ENCODE measurements at regions not wholly inside any gene's neighbourhood (a gene's known extent, or its start where the extent isn't known, plus 50 kb on each side); places are given as distances from the start of the nearest gene placed in this dataset.

- ATAC-seq: no peak
- no peak overlapping the region for H3K4me3 Mint-ChIP-seq
- DNase-seq: no peak
- H3K36me3 Mint-ChIP-seq (ENCODE audit: low read depth): no peaks in the 10 kb centered on the region
- H3K27me3 Mint-ChIP-seq: no peaks in the 10 kb centered on the region
- H3K4me1 Mint-ChIP-seq: no peaks in the 10 kb centered on the region
- no peaks in the 10 kb centered on the region for H3K9me3 ChIP-seq (ENCODE audit: control insufficient read depth, low read length, poor library complexity, severe bottlenecking)
- H3K27ac Mint-ChIP-seq: no peak overlapping the region
These were observed 1612.1 kb upstream of the GOT2 start for GRCh38 chr16:60346256-60346655.

GRCh38 chr16:60337671-60338070 lies 1603.6 kb upstream of the GOT2 start:
- H3K27me3 Mint-ChIP-seq: no peaks in the 10 kb centered on the region
- H3K4me1 Mint-ChIP-seq: no peaks in the 10 kb centered on the region
- no peaks in the 10 kb centered on the region for H3K9me3 ChIP-seq (ENCODE audit: control insufficient read depth, low read length, poor library complexity, severe bottlenecking)
- ATAC-seq (no peak), DNase-seq (no peak)
- no peaks in the 10 kb centered on the region for H3K36me3 Mint-ChIP-seq (ENCODE audit: low read depth)
- H3K27ac Mint-ChIP-seq: no peak overlapping the region
- no peak overlapping the region for H3K4me3 Mint-ChIP-seq

GRCh38 chr16:60331168-60331567 lies 1597.1 kb upstream of the GOT2 start:
- H3K27me3 Mint-ChIP-seq: no peaks in the 10 kb centered on the region
- no peak for ATAC-seq
- no peak for DNase-seq

GRCh38 chr16:60329108-60329507 lies 1595.0 kb upstream of the GOT2 start:
- Mint-ChIP-seq H3K36me3 (ENCODE audit: low read depth) (no peaks in the 10 kb centered on the region), H3K4me1 (no peaks in the 10 kb centered on the region), H3K27me3 (no peaks in the 10 kb centered on the region)

More at GRCh38 chr16:60331168-60331567, 1597.1 kb upstream of the GOT2 start:
- no peak overlapping the region for H3K4me3 Mint-ChIP-seq
- H3K4me1 Mint-ChIP-seq: no peaks in the 10 kb centered on the region
- no peaks in the 10 kb centered on the region for H3K9me3 ChIP-seq (ENCODE audit: control insufficient read depth, low read length, poor library complexity, severe bottlenecking)
- H3K27ac Mint-ChIP-seq: no peak overlapping the region
- H3K36me3 Mint-ChIP-seq (ENCODE audit: low read depth): no peaks in the 10 kb centered on the region

GRCh38 chr16:60328152-60328551 lies 1594.0 kb upstream of the GOT2 start:
- H3K27me3 Mint-ChIP-seq: no peaks in the 10 kb centered on the region
- ATAC-seq: no peak
- no peak for DNase-seq

More at GRCh38 chr16:60329108-60329507, 1595.0 kb upstream of the GOT2 start:
- H3K4me3 Mint-ChIP-seq: no peak overlapping the region
- H3K9me3 ChIP-seq (ENCODE audit: control insufficient read depth, low read length, poor library complexity, severe bottlenecking): no peaks in the 10 kb centered on the region
- DNase-seq (no peak), ATAC-seq (no peak)
- no peak overlapping the region for H3K27ac Mint-ChIP-seq

GRCh38 chr16:60318486-60318885 lies 1584.4 kb upstream of the GOT2 start:
- H3K9me3 ChIP-seq (ENCODE audit: control insufficient read depth, low read length, poor library complexity, severe bottlenecking): no peaks in the 10 kb centered on the region
- Mint-ChIP-seq H3K36me3 (ENCODE audit: low read depth) (no peaks in the 10 kb centered on the region), H3K27me3 (no peaks in the 10 kb centered on the region), H3K4me1 (no peaks in the 10 kb centered on the region), H3K4me3 (no peak overlapping the region), H3K27ac (no peak overlapping the region)
- DNase-seq: no peak
- ATAC-seq: no peak

More at GRCh38 chr16:60328152-60328551, 1594.0 kb upstream of the GOT2 start:
- no peaks in the 10 kb centered on the region for H3K9me3 ChIP-seq (ENCODE audit: control insufficient read depth, low read length, poor library complexity, severe bottlenecking)
- Mint-ChIP-seq H3K4me1 (no peaks in the 10 kb centered on the region), H3K36me3 (ENCODE audit: low read depth) (no peaks in the 10 kb centered on the region), H3K27ac (no peak overlapping the region), H3K4me3 (no peak overlapping the region)

GRCh38 chr16:60310846-60311445 lies 1576.8 kb upstream of the GOT2 start:
- Mint-ChIP-seq H3K27ac (no peak overlapping the region), H3K4me1 (no peaks in the 10 kb centered on the region), H3K36me3 (ENCODE audit: low read depth) (no peaks in the 10 kb centered on the region), H3K4me3 (no peak overlapping the region), H3K27me3 (no peaks in the 10 kb centered on the region)
- ATAC-seq (no peak), DNase-seq (no peak)
- no peaks in the 10 kb centered on the region for H3K9me3 ChIP-seq (ENCODE audit: control insufficient read depth, low read length, poor library complexity, severe bottlenecking)

GRCh38 chr16:60304720-60305119 lies 1570.6 kb upstream of the GOT2 start:
- H3K27me3 Mint-ChIP-seq: no peaks in the 10 kb centered on the region
- H3K4me1 Mint-ChIP-seq: no peaks in the 10 kb centered on the region
- no peaks in the 10 kb centered on the region for H3K36me3 Mint-ChIP-seq (ENCODE audit: low read depth)
- no peak for DNase-seq
- ATAC-seq: no peak
- no peak overlapping the region for H3K4me3 Mint-ChIP-seq
- H3K9me3 ChIP-seq (ENCODE audit: control insufficient read depth, low read length, poor library complexity, severe bottlenecking): no peaks in the 10 kb centered on the region
- no peak overlapping the region for H3K27ac Mint-ChIP-seq

- ATAC-seq: no peak
- Mint-ChIP-seq H3K27me3 (no peaks in the 10 kb centered on the region), H3K4me3 (no peak overlapping the region), H3K4me1 (no peaks in the 10 kb centered on the region), H3K36me3 (ENCODE audit: low read depth) (no peaks in the 10 kb centered on the region), H3K27ac (no peak overlapping the region)
- no peak for DNase-seq
- no peaks in the 10 kb centered on the region for H3K9me3 ChIP-seq (ENCODE audit: control insufficient read depth, low read length, poor library complexity, severe bottlenecking)
These were observed 1570.0 kb upstream of the GOT2 start for GRCh38 chr16:60304066-60304465.

GRCh38 chr16:60302676-60303075 lies 1568.6 kb upstream of the GOT2 start:
- H3K27me3 Mint-ChIP-seq: no peaks in the 10 kb centered on the region
- no peak overlapping the region for H3K27ac Mint-ChIP-seq
- no peak overlapping the region for H3K4me3 Mint-ChIP-seq
- no peak for ATAC-seq
- H3K4me1 Mint-ChIP-seq: no peaks in the 10 kb centered on the region
- no peak for DNase-seq
- no peaks in the 10 kb centered on the region for H3K36me3 Mint-ChIP-seq (ENCODE audit: low read depth)
- no peaks in the 10 kb centered on the region for H3K9me3 ChIP-seq (ENCODE audit: control insufficient read depth, low read length, poor library complexity, severe bottlenecking)

GRCh38 chr16:60302261-60302660 lies 1568.1 kb upstream of the GOT2 start:
- H3K36me3 Mint-ChIP-seq (ENCODE audit: low read depth): no peaks in the 10 kb centered on the region
- no peaks in the 10 kb centered on the region for H3K9me3 ChIP-seq (ENCODE audit: control insufficient read depth, low read length, poor library complexity, severe bottlenecking)
- ATAC-seq: no peak
- H3K4me3 Mint-ChIP-seq: no peak overlapping the region
- no peak overlapping the region for H3K27ac Mint-ChIP-seq
- no peak for DNase-seq
- H3K4me1 Mint-ChIP-seq: no peaks in the 10 kb centered on the region
- no peaks in the 10 kb centered on the region for H3K27me3 Mint-ChIP-seq

- H3K27me3 Mint-ChIP-seq: no peaks in the 10 kb centered on the region
- H3K27ac Mint-ChIP-seq: no peak overlapping the region
- H3K4me1 Mint-ChIP-seq: no peaks in the 10 kb centered on the region
- H3K4me3 Mint-ChIP-seq: no peak overlapping the region
- ATAC-seq (no peak), DNase-seq (no peak)
- no peaks in the 10 kb centered on the region for H3K9me3 ChIP-seq (ENCODE audit: control insufficient read depth, low read length, poor library complexity, severe bottlenecking)
- no peaks in the 10 kb centered on the region for H3K36me3 Mint-ChIP-seq (ENCODE audit: low read depth)
These were observed 1565.2 kb upstream of the GOT2 start for GRCh38 chr16:60299241-60299776.

- no peak for ATAC-seq
- Mint-ChIP-seq H3K4me1 (no peaks in the 10 kb centered on the region), H3K27ac (no peak overlapping the region)
These were observed 1561.3 kb upstream of the GOT2 start for GRCh38 chr16:60295451-60295850.

GRCh38 chr16:60285794-60286193 lies 1551.7 kb upstream of the GOT2 start:
- H3K36me3 Mint-ChIP-seq (ENCODE audit: low read depth): no peaks in the 10 kb centered on the region
- H3K27me3 Mint-ChIP-seq: no peaks in the 10 kb centered on the region
- H3K4me3 Mint-ChIP-seq: no peak overlapping the region
- H3K4me1 Mint-ChIP-seq: no peaks in the 10 kb centered on the region
- DNase-seq: no peak
- no peak overlapping the region for H3K27ac Mint-ChIP-seq
- peaks cover 4% of the 10 kb centered on the region for H3K9me3 ChIP-seq (ENCODE audit: control insufficient read depth, low read length, poor library complexity, severe bottlenecking)
- no peak for ATAC-seq

More at GRCh38 chr16:60295451-60295850, 1561.3 kb upstream of the GOT2 start:
- no peak for DNase-seq
- Mint-ChIP-seq H3K27me3 (no peaks in the 10 kb centered on the region), H3K36me3 (ENCODE audit: low read depth) (no peaks in the 10 kb centered on the region), H3K4me3 (no peak overlapping the region)
- no peaks in the 10 kb centered on the region for H3K9me3 ChIP-seq (ENCODE audit: control insufficient read depth, low read length, poor library complexity, severe bottlenecking)

Measured in T-helper 17 cell (primary cell).